PFSK-1 (cell line): ENCODE measurements at regions not wholly inside any gene's neighbourhood (a gene's known extent, or its start where the extent isn't known, plus 50 kb on each side); places are given as distances from the start of the nearest gene placed in this dataset.

ENCODE experiments used
- FOXP2 ChIP-seq: optimal IDR thresholded peaks from 2 replicates; pipeline ENCODE3; 2011; ENCODE audit warnings: borderline replicate concordance, control low read depth, inconsistent platforms; ENCODE audit not compliant: insufficient read depth; ENCODE audit errors: extremely low read length, extremely low read depth
- POLR2AphosphoS5 ChIP-seq: IDR thresholded peaks from 2 replicates; pipeline ENCODE4 v1.6.1; 2012; ENCODE audit warnings: low read depth, mild to moderate bottlenecking, control low read depth, low read length, moderate library complexity
- REST ChIP-seq, 2 experiments: IDR thresholded peaks; 2 replicates each; pipeline versions ENCODE4 v1.6.1 to v1.8.0; 2011 to 2012; ENCODE audit warnings: low read depth in 2 of 2, low read length in 2 of 2, control low read depth in 1 of 2, inconsistent platforms in 1 of 2, mild to moderate bottlenecking in 1 of 2, moderate library complexity in 1 of 2; ENCODE audit not compliant: insufficient read depth in 1 of 2
- SIN3A ChIP-seq: IDR thresholded peaks from 2 replicates; pipeline ENCODE4 v1.6.1; 2012; ENCODE audit warnings: mild to moderate bottlenecking, low read length, moderate library complexity, borderline replicate concordance; ENCODE audit not compliant: insufficient read depth
- TAF1 ChIP-seq: IDR thresholded peaks from 2 replicates; pipeline ENCODE4 v1.6.1; 2012; ENCODE audit warnings: low read length, control low read depth, borderline replicate concordance; ENCODE audit not compliant: insufficient read depth

DNA sequence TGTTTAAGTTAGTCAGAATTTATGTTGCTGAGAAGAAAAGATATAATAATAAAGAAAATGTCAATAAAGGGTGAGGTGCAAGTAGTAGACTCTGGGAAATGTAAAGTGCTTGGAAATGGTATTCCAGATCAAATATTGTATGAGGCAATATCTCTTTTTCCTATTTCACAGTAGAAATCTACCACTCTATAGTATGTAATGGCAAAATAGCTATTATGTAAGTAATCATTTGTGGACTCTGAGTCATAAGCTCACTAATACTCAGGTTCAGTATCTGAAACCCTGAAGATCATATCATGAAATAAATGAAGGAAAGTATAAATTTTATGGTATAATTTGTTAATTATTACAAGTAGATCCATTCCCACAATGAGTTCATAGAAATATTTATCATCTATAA is 322.1 kb downstream of the PYDC2 start:
- TF ChIP-seq REST (IDR thresholded peaks at IDR 0.05; ENCODE audit: insufficient read depth in 1 of 2, low read depth in 2 of 2, low read length in 2 of 2) (no peak), FOXP2 (no peak), TAF1 (no peak), SIN3A (no peak), POLR2AphosphoS5 (no peak)

DNA sequence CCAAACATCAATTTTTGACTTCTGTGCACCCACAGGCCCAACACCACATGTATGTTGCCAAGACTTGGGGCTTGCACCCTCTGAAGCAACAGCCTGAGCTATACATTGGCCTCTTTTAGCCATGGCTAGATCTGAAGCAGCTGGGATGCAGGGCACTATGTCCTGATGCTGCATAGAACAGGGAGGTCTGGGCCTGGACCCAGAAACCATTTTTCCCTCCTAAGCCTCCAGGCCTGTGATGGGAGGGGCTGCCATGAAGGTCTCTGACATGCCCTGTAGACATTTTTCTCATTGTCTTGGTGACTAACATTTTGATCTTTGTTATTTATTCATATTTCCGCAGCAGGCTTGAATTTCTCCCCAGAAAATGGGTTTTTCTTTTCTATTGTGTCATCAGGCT is 330.0 kb downstream of the PYDC2 start:
- TF ChIP-seq FOXP2 (no peak), SIN3A (no peak), TAF1 (no peak), POLR2AphosphoS5 (no peak), REST (IDR thresholded peaks at IDR 0.05; ENCODE audit: insufficient read depth in 1 of 2, low read depth in 2 of 2, low read length in 2 of 2) (no peak)

DNA sequence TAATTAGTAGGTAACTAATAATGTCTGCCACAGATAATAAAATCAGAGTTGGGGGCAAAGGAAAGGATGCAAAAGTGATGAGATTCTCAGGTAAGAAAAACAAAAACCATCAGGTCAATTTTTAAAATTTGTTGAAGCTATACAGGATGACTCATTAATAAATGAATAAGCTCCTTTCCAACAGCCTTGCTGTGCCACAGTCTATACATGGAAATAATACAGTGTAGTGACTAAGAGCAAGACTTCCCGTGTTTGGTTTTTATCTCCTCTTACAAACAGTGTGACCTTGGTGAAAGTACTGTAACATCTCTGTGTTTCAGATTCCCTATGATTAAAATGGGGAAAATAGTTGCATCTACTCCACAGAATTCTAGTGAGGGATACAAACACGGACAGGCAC is 331.6 kb downstream of the PYDC2 start:
- TF ChIP-seq FOXP2, result no peak
- TF ChIP-seq SIN3A, result no peak
- no peak for TF ChIP-seq TAF1
- no peak for TF ChIP-seq REST (IDR thresholded peaks at IDR 0.05; ENCODE audit: insufficient read depth in 1 of 2, low read depth in 2 of 2, low read length in 2 of 2)

- TF ChIP-seq FOXP2 (no peak), TAF1 (no peak), SIN3A (no peak), POLR2AphosphoS5 (no peak), REST (IDR thresholded peaks at IDR 0.05; ENCODE audit: insufficient read depth in 1 of 2, low read depth in 2 of 2, low read length in 2 of 2) (no peak)
These were observed 334.2 kb downstream of the PYDC2 start for GRCh38 chr3:191795196-191795595.

DNA sequence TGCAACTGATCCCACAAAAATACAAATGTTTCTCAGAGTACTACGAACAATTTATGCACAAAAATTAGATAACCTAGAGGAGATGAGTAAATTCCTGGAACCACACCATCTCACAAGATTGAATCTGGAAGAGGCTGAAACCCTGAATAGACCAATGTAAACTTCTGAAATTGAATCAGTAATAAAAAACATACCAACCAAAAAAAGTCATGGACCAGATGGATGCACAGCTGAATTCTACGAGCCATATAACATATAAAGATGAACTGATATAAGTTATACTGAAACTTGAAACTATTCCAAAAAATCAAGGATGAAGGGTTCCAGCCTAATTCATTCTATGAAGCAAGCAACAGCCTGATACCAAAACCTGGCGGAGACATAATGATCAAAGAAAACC is 336.3 kb downstream of the PYDC2 start:
- TF ChIP-seq REST (IDR thresholded peaks at IDR 0.05; ENCODE audit: insufficient read depth in 1 of 2, low read depth in 2 of 2, low read length in 2 of 2) (no peak), SIN3A (no peak), TAF1 (no peak), FOXP2 (no peak), POLR2AphosphoS5 (no peak)
